Osteocyte (in vitro differentiated cells): ENCODE measurements at regions not wholly inside any gene's neighbourhood (a gene's known extent, or its start where the extent isn't known, plus 50 kb on each side); places are given as distances from the start of the nearest gene placed in this dataset.
A peak's percentile ranks its signal among the peaks of the same experiment; 100 is the strongest.

Source experiments
- DNase-seq: peaks from one replicate; pipeline ENCODE4 v3.0.0; 2021; ENCODE audit warnings: mixed read lengths; ENCODE audit not compliant: unreplicated experiment; ENCODE audit errors: extremely low spot score
- H3K27ac Mint-ChIP-seq: one replicate; pipeline ENCODE4 v1.8.0; 2021; ENCODE audit warnings: mild to moderate bottlenecking, mixed read lengths; ENCODE audit not compliant: unreplicated experiment
- H3K27me3 Mint-ChIP-seq: one replicate; pipeline ENCODE4 v1.8.0; 2021; ENCODE audit warnings: mixed read lengths; ENCODE audit not compliant: unreplicated experiment
- H3K36me3 Mint-ChIP-seq: one replicate; pipeline ENCODE4 v1.8.0; 2021; ENCODE audit warnings: mixed read lengths; ENCODE audit not compliant: unreplicated experiment
- H3K4me1 Mint-ChIP-seq: one replicate; pipeline ENCODE4 v1.8.0; 2021; ENCODE audit warnings: mixed read lengths; ENCODE audit not compliant: unreplicated experiment
- H3K4me3 Mint-ChIP-seq: one replicate; pipeline ENCODE4 v1.8.0; 2021; ENCODE audit warnings: mild to moderate bottlenecking, moderate library complexity, mixed read lengths; ENCODE audit not compliant: unreplicated experiment
- H3K9me3 Mint-ChIP-seq: one replicate; pipeline ENCODE4 v1.8.0; 2021; ENCODE audit warnings: mixed read lengths; ENCODE audit not compliant: unreplicated experiment
- TF ChIP-seq, protein P1 (sequence below): fragments of 200-600 bp; sonication (generic); IDR thresholded peaks from 2 replicates; pipeline ENCODE4 v1.5.0; 2021; ENCODE audit warnings: antibody characterized with exemption, mild to moderate bottlenecking, moderate library complexity

DNA sequence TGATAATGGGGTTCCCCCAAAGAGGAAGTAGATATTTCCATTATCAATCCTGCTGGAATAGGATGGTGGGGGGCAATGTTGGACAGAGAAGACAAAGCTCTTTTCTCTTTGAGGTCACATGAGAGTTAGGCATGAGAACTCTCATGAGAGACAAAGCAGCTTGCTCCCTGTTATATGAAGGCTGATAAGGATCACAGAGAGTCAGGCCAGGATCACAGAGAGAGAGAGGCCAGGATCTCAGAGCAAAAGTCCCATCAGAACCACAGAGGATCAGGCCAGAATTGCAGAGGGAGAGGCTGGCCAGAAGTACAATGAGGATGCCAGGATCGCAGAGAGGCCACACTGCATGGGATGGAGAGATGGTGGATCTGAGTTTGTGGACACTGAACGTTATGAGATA lies 457.1 kb downstream of the LPIN1 start:
- Mint-ChIP-seq H3K9me3 (no peaks in the 10 kb centered on the region), H3K27me3 (no peaks in the 10 kb centered on the region), H3K4me3 (no peak overlapping the region), H3K36me3 (no peaks in the 10 kb centered on the region), H3K27ac (no peak overlapping the region), H3K4me1 (peaks cover 15% of the 10 kb centered on the region)
- no peak for DNase-seq
- TF ChIP-seq, protein P1, sequence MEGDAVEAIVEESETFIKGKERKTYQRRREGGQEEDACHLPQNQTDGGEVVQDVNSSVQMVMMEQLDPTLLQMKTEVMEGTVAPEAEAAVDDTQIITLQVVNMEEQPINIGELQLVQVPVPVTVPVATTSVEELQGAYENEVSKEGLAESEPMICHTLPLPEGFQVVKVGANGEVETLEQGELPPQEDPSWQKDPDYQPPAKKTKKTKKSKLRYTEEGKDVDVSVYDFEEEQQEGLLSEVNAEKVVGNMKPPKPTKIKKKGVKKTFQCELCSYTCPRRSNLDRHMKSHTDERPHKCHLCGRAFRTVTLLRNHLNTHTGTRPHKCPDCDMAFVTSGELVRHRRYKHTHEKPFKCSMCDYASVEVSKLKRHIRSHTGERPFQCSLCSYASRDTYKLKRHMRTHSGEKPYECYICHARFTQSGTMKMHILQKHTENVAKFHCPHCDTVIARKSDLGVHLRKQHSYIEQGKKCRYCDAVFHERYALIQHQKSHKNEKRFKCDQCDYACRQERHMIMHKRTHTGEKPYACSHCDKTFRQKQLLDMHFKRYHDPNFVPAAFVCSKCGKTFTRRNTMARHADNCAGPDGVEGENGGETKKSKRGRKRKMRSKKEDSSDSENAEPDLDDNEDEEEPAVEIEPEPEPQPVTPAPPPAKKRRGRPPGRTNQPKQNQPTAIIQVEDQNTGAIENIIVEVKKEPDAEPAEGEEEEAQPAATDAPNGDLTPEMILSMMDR: no peak

GRCh38 chr2:12205086-12205485 lies 458.7 kb downstream of the LPIN1 start:
- TF ChIP-seq, protein P1: no peak
- no peak for DNase-seq
- no peaks in the 10 kb centered on the region for H3K27me3 Mint-ChIP-seq
- no peak overlapping the region for H3K27ac Mint-ChIP-seq
- H3K4me1 Mint-ChIP-seq: peaks cover 16% of the 10 kb centered on the region
- no peak overlapping the region for H3K4me3 Mint-ChIP-seq
- no peaks in the 10 kb centered on the region for H3K9me3 Mint-ChIP-seq
- H3K36me3 Mint-ChIP-seq: no peaks in the 10 kb centered on the region

DNA sequence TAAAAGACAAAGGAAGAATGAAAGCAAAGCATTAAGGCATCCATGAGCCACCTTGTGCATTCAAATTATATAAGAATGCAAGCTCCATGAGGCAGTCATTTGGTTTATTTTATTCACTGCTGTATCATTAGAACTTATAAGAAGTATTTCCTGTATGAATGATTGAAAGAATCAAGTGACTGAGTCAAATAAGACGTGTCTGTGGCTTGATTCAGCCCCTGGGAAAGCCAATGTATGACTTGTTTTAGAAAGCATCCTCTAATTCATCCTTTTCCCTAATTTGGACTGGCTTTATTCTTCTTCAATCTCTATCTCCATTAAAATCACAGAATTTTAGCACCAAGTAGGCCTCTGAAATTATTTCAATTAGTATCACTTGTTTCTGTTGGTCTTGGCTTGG lies 461.1 kb downstream of the LPIN1 start:
- H3K36me3 Mint-ChIP-seq: no peaks in the 10 kb centered on the region
- DNase-seq: no peak
- H3K27ac Mint-ChIP-seq: no peak overlapping the region
- H3K4me3 Mint-ChIP-seq: no peak overlapping the region
- TF ChIP-seq, protein P1: no peak
- H3K9me3 Mint-ChIP-seq: no peaks in the 10 kb centered on the region
- peaks cover 18% of the 10 kb centered on the region for H3K4me1 Mint-ChIP-seq
- H3K27me3 Mint-ChIP-seq: no peaks in the 10 kb centered on the region

DNA sequence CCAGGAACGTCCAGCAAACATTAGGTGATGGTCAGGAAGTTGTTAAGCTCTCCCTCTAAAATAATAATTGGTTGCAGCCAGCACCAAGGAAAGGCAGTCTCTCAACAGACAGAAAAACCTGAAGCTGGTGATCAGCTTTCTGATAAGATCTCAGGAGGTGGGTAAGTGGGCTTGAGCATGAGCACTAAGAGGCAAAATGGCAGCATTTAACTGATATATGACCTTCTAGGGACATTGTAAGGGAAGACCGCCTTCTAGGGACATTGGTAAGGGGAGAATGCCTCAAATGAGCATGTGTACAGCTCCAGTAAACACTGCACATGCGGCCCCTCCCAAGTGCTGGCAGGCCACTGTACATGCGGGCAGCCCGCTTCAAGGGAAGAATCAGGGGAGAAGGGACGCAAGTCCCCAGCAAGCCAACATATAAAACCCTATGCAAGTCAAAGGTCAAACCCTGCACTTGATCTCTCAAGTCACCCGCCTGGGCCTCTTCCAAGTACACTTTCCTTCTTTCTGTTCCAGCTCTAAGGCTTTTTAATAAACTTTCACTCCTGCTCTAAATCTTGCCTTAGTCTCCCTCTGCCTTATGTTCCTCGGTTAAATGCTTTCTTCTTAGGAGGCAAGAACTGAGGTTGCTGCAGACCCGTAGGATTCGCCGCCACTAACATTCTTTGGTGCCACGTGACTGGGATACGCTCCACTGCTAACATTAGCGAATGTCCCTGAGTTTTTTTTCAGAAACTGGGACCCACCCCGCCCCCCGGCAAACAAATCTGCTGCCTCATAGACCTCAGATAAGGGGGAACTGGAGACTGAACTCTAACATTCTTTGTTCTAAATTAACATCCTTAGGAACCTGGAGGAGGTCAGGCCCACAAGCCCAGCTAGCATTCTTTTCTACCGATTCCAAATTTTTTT lies 463.8 kb downstream of the LPIN1 start:
- DNase-seq: no peak
- Mint-ChIP-seq H3K27ac (no peak overlapping the region), H3K4me3 (no peak overlapping the region), H3K9me3 (no peaks in the 10 kb centered on the region), H3K36me3 (no peaks in the 10 kb centered on the region), H3K4me1 (peaks cover 25% of the 10 kb centered on the region), H3K27me3 (no peaks in the 10 kb centered on the region)
- TF ChIP-seq, protein P1: no peak

DNA sequence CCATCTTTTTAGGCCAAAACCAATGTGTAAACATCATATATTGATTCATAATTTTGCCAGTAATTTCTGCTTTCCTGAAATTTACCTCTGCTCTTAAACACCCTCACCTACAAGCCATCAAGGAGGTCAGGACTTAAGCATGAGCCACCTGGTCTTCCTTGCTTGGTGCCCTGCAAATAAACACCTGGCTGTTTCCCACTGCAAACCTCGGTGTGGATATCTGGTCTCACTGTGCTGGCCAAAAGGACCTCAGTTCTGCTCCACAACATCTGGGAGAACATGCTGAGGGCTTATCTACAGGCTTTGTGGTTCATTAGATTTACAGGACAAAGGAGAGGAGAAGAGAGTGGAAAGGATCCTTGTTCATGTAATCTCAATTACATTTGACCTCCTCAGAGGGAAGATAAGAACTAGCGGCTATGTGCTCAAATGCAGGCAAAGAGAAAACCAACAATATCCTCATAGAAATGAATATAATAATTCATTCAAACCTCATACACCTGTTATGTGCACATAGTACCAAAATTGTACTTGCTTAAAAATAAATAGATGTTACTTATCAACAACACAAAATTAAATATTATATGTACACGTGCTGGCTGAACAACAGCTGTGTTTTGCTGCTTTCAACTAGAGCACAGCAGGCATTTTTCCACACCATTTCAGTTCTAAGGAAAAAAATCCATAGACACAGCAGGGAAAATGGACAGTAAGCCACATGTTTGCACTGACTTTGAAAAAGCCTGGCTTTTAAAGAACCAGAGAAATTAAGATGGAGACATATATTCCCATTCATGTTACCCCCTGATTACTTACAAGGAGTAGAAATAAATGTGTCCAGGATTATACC lies 465.1 kb downstream of the LPIN1 start:
- no peak for DNase-seq
- no peaks in the 10 kb centered on the region for H3K9me3 Mint-ChIP-seq
- H3K27ac Mint-ChIP-seq: peak overlapping the region; percentile 35
- no peak overlapping the region for H3K4me3 Mint-ChIP-seq
- peaks cover 27% of the 10 kb centered on the region for H3K4me1 Mint-ChIP-seq
- H3K27me3 Mint-ChIP-seq: no peaks in the 10 kb centered on the region
- H3K36me3 Mint-ChIP-seq: no peaks in the 10 kb centered on the region
- TF ChIP-seq, protein P1: no peak
